ENCODE measurements at regions not wholly inside any gene's neighbourhood (a gene's known extent, or its start where the extent isn't known, plus 50 kb on each side); places are given as distances from the start of the nearest gene placed in this dataset.

GRCh38 chr11:95704865-95705264 is 84.7 kb downstream of the FAM76B start:
- Histone ChIP-seq H3K4me3 (ENCODE audit: low read depth in 2 of 2, low read length in 1 of 2) (no peak overlapping the region), H3K9me2 (no peaks in the 10 kb centered on the region), H3K4me2 (no peak overlapping the region), H3K79me2 (ENCODE audit: insufficient read depth) (no peaks in the 10 kb centered on the region), H3K9me3 (no peaks in the 10 kb centered on the region), H3K27ac (ENCODE audit: low read depth in 2 of 2, low read length in 1 of 2) (no peak overlapping the region), H4K20me1 (ENCODE audit: insufficient read depth) (no peaks in the 10 kb centered on the region), H3K27me3 (ENCODE audit: insufficient read depth) (peaks cover 5% of the 10 kb centered on the region; the same call in 1 of the 2 replicates), H3K9ac (no peak overlapping the region), H2AFZ (ENCODE audit: low read depth) (no peak overlapping the region), H3K36me3 (replicated peaks in 1 of 2; ENCODE audit: control insufficient read depth in 1 of 2, insufficient read depth in 2 of 2, low read length in 1 of 2) (no peaks in the 10 kb centered on the region), H3K4me1 (ENCODE audit: control insufficient read depth in 1 of 2, insufficient read depth in 2 of 2, low read depth in 1 of 2, low read length in 1 of 2) (peaks cover 0 to 7% of the 10 kb centered on the region in 2 experiments; a peak in 3 of 4 replicates), H3F3A (replicated peaks; ENCODE audit: insufficient read depth) (no peaks in the 10 kb centered on the region)
- DNase-seq = no peak
- ChIA-PET POLR2A (interaction anchor here (1.1 to 1.6 kb wide), 2 partner anchors 472 to 473 kb away, joined by 4 to 6 read pairs; partner anchors contain the start of gene SESN3), CTCF (interaction anchor here (0.5 to 9.9 kb wide), 82 partner anchors 8 to 736 kb away, joined by 3 to 159 read pairs (median 4); partner anchors contain the start of genes CCDC82, JRKL and SESN3)
- 63% methylated on average over 3 of the region's 3 CpGs for WGBS (ENCODE audit: low lambda C conversion rate)
- TF ChIP-seq CHD2 (IDR thresholded peaks at IDR 0.05; ENCODE audit: low read length, partially characterized antibody) (no peak), RAD21 (IDR thresholded peaks at IDR 0.05; ENCODE audit: low read length) (no peak), SMC3 (IDR thresholded peaks at IDR 0.05; ENCODE audit: low read depth, low read length) (no peak), POLR2AphosphoS5 (IDR thresholded peaks at IDR 0.05; ENCODE audit: low read depth, low read length) (no peak), ELF1 (IDR thresholded peaks at IDR 0.05) (no peak), YY1 (IDR thresholded peaks at IDR 0.05; ENCODE audit: low read depth) (no peak), USF1 (IDR thresholded peaks at IDR 0.05; ENCODE audit: borderline replicate concordance, low read depth) (no peak), GABPA (IDR thresholded peaks at IDR 0.05; ENCODE audit: low read depth) (no peak), RCOR1 (IDR thresholded peaks at IDR 0.05; ENCODE audit: low read length) (no peak), REST (IDR thresholded peaks at IDR 0.05; ENCODE audit: low read depth, low read length) (no peak), MAX (IDR thresholded peaks at IDR 0.05; ENCODE audit: low read depth) (no peak), FOSL2 (IDR thresholded peaks at IDR 0.05; ENCODE audit: borderline replicate concordance, low read depth) (no peak)

GRCh38 chr11:95703049-95703448 is 86.5 kb downstream of the FAM76B start:
- 54% methylated on average over 3 of the region's 3 CpGs for WGBS (ENCODE audit: low lambda C conversion rate)
- Histone ChIP-seq H3K9me3 (no peaks in the 10 kb centered on the region), H3K36me3 (replicated peaks in 1 of 2; ENCODE audit: control insufficient read depth in 1 of 2, insufficient read depth in 2 of 2, low read length in 1 of 2) (no peaks in the 10 kb centered on the region), H3K9ac (no peak overlapping the region), H2AFZ (ENCODE audit: low read depth) (no peak overlapping the region), H3K27me3 (ENCODE audit: insufficient read depth) (peaks cover 5% of the 10 kb centered on the region; the same call in 1 of the 2 replicates), H3K4me1 (ENCODE audit: control insufficient read depth in 1 of 2, insufficient read depth in 2 of 2, low read depth in 1 of 2, low read length in 1 of 2) (peaks cover 0 to 7% of the 10 kb centered on the region in 2 experiments; a peak in 3 of 4 replicates), H3F3A (replicated peaks; ENCODE audit: insufficient read depth) (no peaks in the 10 kb centered on the region), H3K27ac (ENCODE audit: low read depth in 2 of 2, low read length in 1 of 2) (no peak overlapping the region), H3K4me3 (ENCODE audit: low read depth in 2 of 2, low read length in 1 of 2) (no peak overlapping the region), H3K79me2 (ENCODE audit: insufficient read depth) (no peaks in the 10 kb centered on the region), H3K4me2 (peak overlapping the region; percentile 36; the same call in 1 of the 2 replicates), H4K20me1 (ENCODE audit: insufficient read depth) (no peaks in the 10 kb centered on the region), H3K9me2 (no peaks in the 10 kb centered on the region)
- DNase-seq = no peak
- CTCF ChIA-PET = interaction anchor here (1.1 to 9.9 kb wide), 2 partner anchors 42 to 545 kb away, joined by 3 to 159 read pairs; no protein-coding TSS in a partner anchor
- POLR2A ChIA-PET = no interaction called here
- TF ChIP-seq JUND (IDR thresholded peaks at IDR 0.05) = no peak
- no peak for TF ChIP-seq SIN3A (IDR thresholded peaks at IDR 0.05; ENCODE audit: borderline replicate concordance, low read depth, low read length)
- no peak for TF ChIP-seq NRF1 (IDR thresholded peaks at IDR 0.05; ENCODE audit: low read depth, low read length)
- no peak for TF ChIP-seq IRF3 (IDR thresholded peaks at IDR 0.05; ENCODE audit: low read depth, low read length)
- no peak for TF ChIP-seq CTCF (IDR thresholded peaks at IDR 0.05)
- no peak for TF ChIP-seq USF1 (IDR thresholded peaks at IDR 0.05; ENCODE audit: borderline replicate concordance, low read depth)
- TF ChIP-seq MXI1 (IDR thresholded peaks at IDR 0.05; ENCODE audit: low read depth, low read length) = no peak
